SHP77 (cell line): ENCODE measurements at regions not wholly inside any gene's neighbourhood (a gene's known extent, or its start where the extent isn't known, plus 50 kb on each side); places are given as distances from the start of the nearest gene placed in this dataset.

Experiments
- DNase-seq, 2 experiments: peaks; one replicate each; lab custom pipeline; 2025; lab: John Stamatoyannopoulos, UW

- no peak for DNase-seq
These were observed 60.1 kb upstream of the NUDT7 start for GRCh38 chr16:77662246-77662645.

GRCh38 chr16:77663711-77664110 lies 58.6 kb upstream of the NUDT7 start:
- no peak for DNase-seq

GRCh38 chr16:77666771-77667170 lies 55.5 kb upstream of the NUDT7 start:
- DNase-seq, result no peak

- DNase-seq, result no peak
These were observed 54.1 kb upstream of the NUDT7 start for GRCh38 chr16:77668201-77668600.

GRCh38 chr16:77669057-77669456 lies 53.3 kb upstream of the NUDT7 start:
- DNase-seq, result no peak
